A673 (cell line): ENCODE measurements at regions not wholly inside any gene's neighbourhood (a gene's known extent, or its start where the extent isn't known, plus 50 kb on each side); places are given as distances from the start of the nearest gene placed in this dataset.

ENCODE experiments used
- BruUV-seq: library from RNA; stranded (reverse); fragments of 400-500 nt; replicated peaks from 2 replicates; lab custom pipeline; 2021; lab: Mats Ljungman, UMichigan
- CTCF ChIA-PET: fragments of 300-600 bp; sonication (Branson Sonifier 250); formaldehyde crosslinking; loops from one replicate; lab custom pipeline; 2022; ENCODE audit warnings: antibody characterized with exemption; lab: Charles Lee
- POLR2A ChIA-PET: fragments of 300-600 bp; sonication (Branson Sonifier 250); formaldehyde crosslinking; loops from one replicate; lab custom pipeline; 2022; ENCODE audit warnings: antibody characterized with exemption; ENCODE audit not compliant: low non-redundant PET; lab: Charles Lee
- DNase-seq: peaks from one replicate; pipeline ENCODE4 v3.0.0-alpha.2; 2015; ENCODE audit warnings: low spot score
- H3K27ac ChIP-seq: fragments of 200-600 bp; sonication (generic); 2 replicates; pipeline ENCODE4 v1.5.1; 2016; ENCODE audit warnings: mixed run types, low read depth, mild to moderate bottlenecking, mixed read lengths, antibody characterized with exemption, low read length; ENCODE audit not compliant: poor library complexity, severe bottlenecking
- H3K27me3 ChIP-seq: fragments of 200-600 bp; sonication (generic); replicated peaks from 2 replicates; pipeline ENCODE4 v1.6.1; 2017; ENCODE audit warnings: mixed run types, low read depth, mild to moderate bottlenecking, mixed read lengths, antibody characterized with exemption, low read length; ENCODE audit not compliant: insufficient read depth, poor library complexity
- H3K36me3 ChIP-seq: fragments of 200-600 bp; sonication (generic); 2 replicates; pipeline ENCODE4 v1.6.1; 2016; ENCODE audit warnings: mixed run types, mild to moderate bottlenecking, mixed read lengths, antibody characterized with exemption, low read length; ENCODE audit not compliant: insufficient read depth, poor library complexity, severe bottlenecking
- H3K4me1 ChIP-seq: fragments of 200-600 bp; sonication (generic); 2 replicates; pipeline ENCODE4 v1.6.1; 2017; ENCODE audit warnings: mixed run types, mild to moderate bottlenecking, mixed read lengths, antibody characterized with exemption, low read length; ENCODE audit not compliant: insufficient read depth, poor library complexity, severe bottlenecking
- H3K4me3 ChIP-seq: fragments of 200-600 bp; sonication (generic); 2 replicates; pipeline ENCODE4 v1.5.1; 2016; ENCODE audit warnings: low read depth, mixed run types, mild to moderate bottlenecking, mixed read lengths, low read length; ENCODE audit not compliant: poor library complexity, severe bottlenecking
- H3K9me3 ChIP-seq: fragments of 200-600 bp; sonication (generic); 2 replicates; pipeline ENCODE4 v1.6.1; 2016; ENCODE audit warnings: mixed run types, low read depth, mild to moderate bottlenecking, mixed read lengths, antibody characterized with exemption, low read length; ENCODE audit not compliant: poor library complexity, severe bottlenecking
- EZH2 ChIP-seq: fragments of 200-600 bp; sonication (generic); IDR thresholded peaks from 2 replicates; pipeline ENCODE4 v1.6.1; 2017; ENCODE audit warnings: borderline replicate concordance, low read depth, mild to moderate bottlenecking, mixed read lengths, antibody characterized with exemption, low read length; ENCODE audit not compliant: poor library complexity, severe bottlenecking
- intact Hi-C: fragments of 100-400 bp; cut with micrococcal nuclease; formaldehyde crosslinking; loops from one replicate; pipeline ENCODE4 v1.10.0; 2022; ENCODE audit not compliant: unreplicated experiment
- TF ChIP-seq, protein P1 (sequence below): fragments of 300-800, 200-600 bp; sonication (generic); conservative IDR thresholded peaks from 2 replicates; pipeline ENCODE4 v1.5.1; 2017; ENCODE audit warnings: low read depth, mild to moderate bottlenecking, antibody characterized with exemption, low read length, moderate library complexity, mixed read lengths

DNA sequence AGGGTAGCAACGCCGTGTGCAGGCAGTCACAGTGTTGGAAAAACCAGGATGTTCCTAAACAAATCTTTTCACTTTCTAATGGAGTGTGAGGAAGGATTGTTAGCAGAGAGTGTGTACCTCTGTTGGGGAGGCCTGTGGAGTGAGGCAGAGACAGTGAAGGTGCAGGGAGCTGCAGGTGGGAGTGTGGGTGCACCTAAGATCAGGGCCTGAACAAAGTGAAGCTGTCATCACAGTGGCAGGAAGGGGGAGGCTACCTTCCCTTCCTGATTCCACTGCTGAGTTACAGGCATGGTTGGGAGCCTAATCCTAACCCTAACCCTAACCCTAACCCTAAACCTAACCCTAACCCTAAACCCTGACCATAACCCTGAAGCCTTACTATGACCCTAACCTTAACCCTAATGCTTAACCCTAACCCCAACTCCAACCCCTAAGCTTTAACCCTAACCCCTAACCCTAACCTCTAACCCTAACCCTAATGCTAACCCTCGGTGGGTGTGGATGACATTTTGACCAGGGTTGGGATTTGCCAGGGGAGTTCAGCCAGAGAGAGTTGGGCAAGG is 158.8 kb upstream of the KLF6 start:
- no peak for DNase-seq
- no peaks in the 10 kb centered on the region for H3K36me3 ChIP-seq
- no peaks in the 10 kb centered on the region for H3K27me3 ChIP-seq
- ChIA-PET CTCF (no interaction called here), POLR2A (no interaction called here)
- no TSS peak for BruUV-seq
- intact Hi-C loops, result no loop called here
- no peak overlapping the region for H3K4me3 ChIP-seq
- no peaks in the 10 kb centered on the region for H3K4me1 ChIP-seq
- TF ChIP-seq EZH2, result no peak
- TF ChIP-seq, protein P1, sequence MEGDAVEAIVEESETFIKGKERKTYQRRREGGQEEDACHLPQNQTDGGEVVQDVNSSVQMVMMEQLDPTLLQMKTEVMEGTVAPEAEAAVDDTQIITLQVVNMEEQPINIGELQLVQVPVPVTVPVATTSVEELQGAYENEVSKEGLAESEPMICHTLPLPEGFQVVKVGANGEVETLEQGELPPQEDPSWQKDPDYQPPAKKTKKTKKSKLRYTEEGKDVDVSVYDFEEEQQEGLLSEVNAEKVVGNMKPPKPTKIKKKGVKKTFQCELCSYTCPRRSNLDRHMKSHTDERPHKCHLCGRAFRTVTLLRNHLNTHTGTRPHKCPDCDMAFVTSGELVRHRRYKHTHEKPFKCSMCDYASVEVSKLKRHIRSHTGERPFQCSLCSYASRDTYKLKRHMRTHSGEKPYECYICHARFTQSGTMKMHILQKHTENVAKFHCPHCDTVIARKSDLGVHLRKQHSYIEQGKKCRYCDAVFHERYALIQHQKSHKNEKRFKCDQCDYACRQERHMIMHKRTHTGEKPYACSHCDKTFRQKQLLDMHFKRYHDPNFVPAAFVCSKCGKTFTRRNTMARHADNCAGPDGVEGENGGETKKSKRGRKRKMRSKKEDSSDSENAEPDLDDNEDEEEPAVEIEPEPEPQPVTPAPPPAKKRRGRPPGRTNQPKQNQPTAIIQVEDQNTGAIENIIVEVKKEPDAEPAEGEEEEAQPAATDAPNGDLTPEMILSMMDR, result no peak
- no peak overlapping the region for H3K27ac ChIP-seq
- no peaks in the 10 kb centered on the region for H3K9me3 ChIP-seq

DNA sequence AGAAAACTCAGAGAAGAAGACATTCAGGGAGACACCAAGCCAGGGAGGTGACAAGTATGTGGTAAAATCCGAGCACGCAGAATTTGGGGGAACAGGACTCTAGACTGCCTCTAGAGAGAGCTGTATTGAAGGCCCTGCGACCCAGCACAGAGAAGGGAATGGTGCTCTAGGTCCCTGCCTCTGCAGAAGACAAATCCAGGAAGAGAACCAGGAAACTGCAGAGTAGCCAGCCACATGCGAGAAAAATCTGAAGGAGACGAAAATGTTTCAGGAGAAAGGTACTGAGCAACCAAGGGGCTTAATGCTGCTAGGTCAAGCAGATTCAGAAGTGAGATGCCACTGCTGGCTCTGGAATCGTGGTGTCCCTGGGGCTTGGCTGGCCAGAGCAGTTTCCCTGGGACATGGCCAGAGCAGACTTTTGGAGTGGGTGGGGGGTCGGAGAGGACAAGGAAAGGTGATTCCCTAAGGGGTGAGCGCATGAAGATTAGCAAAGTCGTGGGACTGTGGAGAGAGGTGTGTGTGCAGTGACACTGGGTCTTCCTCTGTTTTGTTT is 158.0 kb upstream of the KLF6 start:
- no peak overlapping the region for H3K27ac ChIP-seq
- no peaks in the 10 kb centered on the region for H3K27me3 ChIP-seq
- H3K9me3 ChIP-seq, result no peaks in the 10 kb centered on the region
- no peaks in the 10 kb centered on the region for H3K36me3 ChIP-seq
- intact Hi-C loops, result no loop called here
- no TSS peak for BruUV-seq
- no peak for DNase-seq
- ChIA-PET POLR2A (no interaction called here), CTCF (no interaction called here)
- no peak overlapping the region for H3K4me3 ChIP-seq
- no peaks in the 10 kb centered on the region for H3K4me1 ChIP-seq
- no peak for TF ChIP-seq EZH2
- TF ChIP-seq, protein P1, result no peak

DNA sequence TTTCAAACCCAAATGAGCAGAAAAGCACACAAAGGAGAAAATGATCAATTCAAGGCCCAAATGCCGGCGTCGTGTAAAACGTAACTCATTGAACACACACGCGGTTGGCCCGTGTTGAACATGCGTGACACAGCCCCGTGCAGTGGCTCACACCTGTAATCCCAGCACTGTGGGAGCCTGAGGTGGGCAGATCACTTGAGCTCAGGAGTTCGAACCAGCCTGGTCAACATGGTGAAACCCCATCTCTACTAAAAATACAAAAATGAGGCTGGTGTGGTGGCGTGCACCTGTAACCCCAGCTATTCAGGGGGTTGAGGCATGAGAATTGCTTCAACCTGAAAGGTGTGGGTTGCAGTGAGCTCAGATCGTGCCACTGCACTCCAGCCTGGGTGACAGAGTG is 156.7 kb upstream of the KLF6 start:
- H3K27ac ChIP-seq, result no peak overlapping the region
- no peaks in the 10 kb centered on the region for H3K36me3 ChIP-seq
- no peak overlapping the region for H3K4me3 ChIP-seq
- ChIA-PET POLR2A (no interaction called here), CTCF (no interaction called here)
- no peaks in the 10 kb centered on the region for H3K4me1 ChIP-seq
- no peaks in the 10 kb centered on the region for H3K27me3 ChIP-seq
- no peak for DNase-seq
- no peaks in the 10 kb centered on the region for H3K9me3 ChIP-seq
- intact Hi-C loops, result no loop called here
- no TSS peak for BruUV-seq
- no peak for TF ChIP-seq EZH2
- TF ChIP-seq, protein P1, result no peak
